Neural progenitor cell (in vitro differentiated cells): ENCODE measurements at regions not wholly inside any gene's neighbourhood (a gene's known extent, or its start where the extent isn't known, plus 50 kb on each side); places are given as distances from the start of the nearest gene placed in this dataset.
A peak's percentile ranks its signal among the peaks of the same experiment; 100 is the strongest.

Experiments used
- DNase-seq: peaks from one replicate; pipeline ENCODE4 v3.0.0-alpha.2; 2016; ENCODE audit warnings: low spot score
- H2AFZ ChIP-seq: fragments of 200-600 bp; sonication (generic); replicated peaks from 2 replicates; pipeline ENCODE4 v1.6.1; 2016; ENCODE audit warnings: antibody characterized with exemption
- H3F3A ChIP-seq: fragments of 200-600 bp; sonication (generic); 2 replicates; pipeline ENCODE4 v1.6.1; 2016; ENCODE audit warnings: antibody characterized with exemption, low read depth
- H3K27ac ChIP-seq: fragments of 200-600 bp; sonication (generic); 2 replicates; pipeline ENCODE4 v1.5.1; 2016; ENCODE audit warnings: mild to moderate bottlenecking
- H3K27me3 ChIP-seq: fragments of 200-600 bp; sonication (generic); 2 replicates; pipeline ENCODE4 v1.6.1; 2016; ENCODE audit warnings: mild to moderate bottlenecking, moderate library complexity
- H3K36me3 ChIP-seq: fragments of 200-600 bp; sonication (generic); 2 replicates; pipeline ENCODE4 v1.5.1; 2016
- H3K4me1 ChIP-seq: fragments of 200-600 bp; sonication (generic); 2 replicates; pipeline ENCODE4 v1.6.1; 2016; ENCODE audit warnings: mixed run types
- H3K4me2 ChIP-seq: fragments of 200-600 bp; sonication (generic); 2 replicates; pipeline ENCODE4 v1.6.1; 2016
- H3K4me3 ChIP-seq: fragments of 200-600 bp; sonication (generic); 2 replicates; pipeline ENCODE4 v1.5.1; 2016
- H3K79me2 ChIP-seq: fragments of 200-600 bp; sonication (generic); 2 replicates; pipeline ENCODE4 v1.6.1; 2016; ENCODE audit warnings: low read depth
- H3K9ac ChIP-seq: fragments of 200-600 bp; sonication (generic); 2 replicates; pipeline ENCODE4 v1.6.1; 2016
- H3K9me3 ChIP-seq: fragments of 200-600 bp; sonication (generic); 2 replicates; pipeline ENCODE4 v1.5.1; 2016; ENCODE audit warnings: low read depth
- H4K20me1 ChIP-seq: fragments of 200-600 bp; sonication (generic); 2 replicates; pipeline ENCODE4 v1.6.1; 2016; ENCODE audit warnings: low read depth
- H3K27ac Mint-ChIP-seq: 3 replicates; pipeline ENCODE4 v1.8.0; 2021; ENCODE audit warnings: mixed read lengths
- H3K27me3 Mint-ChIP-seq: 2 replicates; pipeline ENCODE4 v1.8.0; 2022; ENCODE audit warnings: low read depth, mild to moderate bottlenecking, inconsistent platforms, moderate library complexity, mixed read lengths; ENCODE audit not compliant: insufficient read depth
- H3K36me3 Mint-ChIP-seq: 3 replicates; pipeline ENCODE4 v1.8.0; 2021; ENCODE audit warnings: mixed read lengths
- H3K4me1 Mint-ChIP-seq: 3 replicates; pipeline ENCODE4 v1.8.0; 2021; ENCODE audit warnings: mixed read lengths
- H3K4me3 Mint-ChIP-seq: 3 replicates; pipeline ENCODE4 v1.8.0; 2021; ENCODE audit warnings: mild to moderate bottlenecking, moderate library complexity, mixed read lengths
- H3K9me3 Mint-ChIP-seq: 3 replicates; pipeline ENCODE4 v1.8.0; 2020; ENCODE audit warnings: mixed read lengths
- CTCF ChIP-seq: fragments of 200-600 bp; sonication (generic); IDR thresholded peaks from 2 replicates; pipeline ENCODE4 v1.5.1; 2017; ENCODE audit warnings: antibody characterized with exemption, mild to moderate bottlenecking
- EZH2 ChIP-seq: fragments of 200-600 bp; sonication (generic); IDR thresholded peaks from 2 replicates; pipeline ENCODE4 v1.6.1; 2017; ENCODE audit warnings: antibody characterized with exemption, mild to moderate bottlenecking, moderate library complexity
- EZH2phosphoT487 ChIP-seq: fragments of 200-600 bp; sonication (generic); IDR thresholded peaks from 2 replicates; pipeline ENCODE4 v1.6.1; 2017; ENCODE audit warnings: antibody characterized with exemption

- Histone ChIP-seq H3K4me3 (peak overlapping the region; percentile 17), H4K20me1 (no peaks in the 10 kb centered on the region), H3F3A (peaks cover 6% of the 10 kb centered on the region), H3K4me1 (peaks cover 4% of the 10 kb centered on the region), H3K4me2 (peak overlapping the region; percentile 68), H2AFZ (peak overlapping the region; percentile 8), H3K27ac (no peak overlapping the region), H3K79me2 (no peaks in the 10 kb centered on the region), H3K36me3 (no peaks in the 10 kb centered on the region), H3K9me3 (no peaks in the 10 kb centered on the region), H3K27me3 (peaks cover 11% of the 10 kb centered on the region), H3K9ac (no peak overlapping the region)
- peak; percentile 52 for DNase-seq
- TF ChIP-seq EZH2 (no peak), EZH2phosphoT487 (no peak), CTCF (peak; percentile 39)
- Mint-ChIP-seq H3K4me3 (no peak overlapping the region), H3K36me3 (no peaks in the 10 kb centered on the region), H3K9me3 (peaks cover 2% of the 10 kb centered on the region), H3K27ac (no peak overlapping the region), H3K4me1 (peaks cover 4% of the 10 kb centered on the region), H3K27me3 (peaks cover 23% of the 10 kb centered on the region)
Observed at GRCh38 chr20:63129991-63130657, 85.8 kb downstream of the YTHDF1 start.

GRCh38 chr20:63129376-63129965, 86.5 kb downstream of the YTHDF1 start:
- peaks cover 2% of the 10 kb centered on the region for H3K9me3 Mint-ChIP-seq

GRCh38 chr20:63128956-63129355, 87.0 kb downstream of the YTHDF1 start:
- Histone ChIP-seq H3K4me3 (no peak overlapping the region), H3K27ac (no peak overlapping the region), H3K4me2 (no peak overlapping the region), H3K79me2 (no peaks in the 10 kb centered on the region), H2AFZ (no peak overlapping the region), H3K9me3 (no peaks in the 10 kb centered on the region), H3F3A (peaks cover 6% of the 10 kb centered on the region), H4K20me1 (no peaks in the 10 kb centered on the region), H3K9ac (no peak overlapping the region), H3K4me1 (peaks cover 4% of the 10 kb centered on the region), H3K36me3 (no peaks in the 10 kb centered on the region), H3K27me3 (peaks cover 11% of the 10 kb centered on the region)
- Mint-ChIP-seq H3K4me1 (peaks cover 8% of the 10 kb centered on the region), H3K36me3 (no peaks in the 10 kb centered on the region), H3K4me3 (no peak overlapping the region), H3K9me3 (peaks cover 2% of the 10 kb centered on the region), H3K27me3 (peaks cover 23% of the 10 kb centered on the region), H3K27ac (no peak overlapping the region)
- DNase-seq = no peak
- no peak for TF ChIP-seq EZH2
- TF ChIP-seq EZH2phosphoT487 = no peak
- no peak for TF ChIP-seq CTCF

More at GRCh38 chr20:63129376-63129965, 86.5 kb downstream of the YTHDF1 start:
- DNase-seq = no peak
- Histone ChIP-seq H2AFZ (no peak overlapping the region), H3K79me2 (no peaks in the 10 kb centered on the region), H3K4me2 (peak overlapping the region; percentile 68), H3K4me3 (no peak overlapping the region), H3K27me3 (peaks cover 11% of the 10 kb centered on the region), H3K27ac (no peak overlapping the region), H3K9me3 (no peaks in the 10 kb centered on the region), H3K36me3 (no peaks in the 10 kb centered on the region), H4K20me1 (no peaks in the 10 kb centered on the region), H3K9ac (no peak overlapping the region), H3K4me1 (peaks cover 4% of the 10 kb centered on the region), H3F3A (peaks cover 6% of the 10 kb centered on the region)
- H3K4me3 Mint-ChIP-seq = no peak overlapping the region
- no peaks in the 10 kb centered on the region for H3K36me3 Mint-ChIP-seq
- no peak for TF ChIP-seq CTCF
- no peak for TF ChIP-seq EZH2phosphoT487
- TF ChIP-seq EZH2 = no peak
- H3K27me3 Mint-ChIP-seq = peaks cover 23% of the 10 kb centered on the region
- H3K4me1 Mint-ChIP-seq = peaks cover 6% of the 10 kb centered on the region
- no peak overlapping the region for H3K27ac Mint-ChIP-seq
